NCI-H2081 (cell line): ENCODE measurements at regions not wholly inside any gene's neighbourhood (a gene's known extent, or its start where the extent isn't known, plus 50 kb on each side); places are given as distances from the start of the nearest gene placed in this dataset.
"Not testable (repeated sequence)": the region's sequence is repeated elsewhere in the genome, so short reads cannot be mapped to it uniquely, and the experiment has no call there.

Source experiments
- DNase-seq, 2 experiments: peaks; one replicate each; lab custom pipeline; 2025; lab: John Stamatoyannopoulos, UW

GRCh38 chr22:49659281-49659923 lies 168.3 kb downstream of the BRD1 start:
- no peak for DNase-seq

GRCh38 chr22:49658902-49659280 lies 168.8 kb downstream of the BRD1 start:
- DNase-seq: no peak

GRCh38 chr22:49657974-49658590 lies 169.6 kb downstream of the BRD1 start:
- no peak for DNase-seq

DNA sequence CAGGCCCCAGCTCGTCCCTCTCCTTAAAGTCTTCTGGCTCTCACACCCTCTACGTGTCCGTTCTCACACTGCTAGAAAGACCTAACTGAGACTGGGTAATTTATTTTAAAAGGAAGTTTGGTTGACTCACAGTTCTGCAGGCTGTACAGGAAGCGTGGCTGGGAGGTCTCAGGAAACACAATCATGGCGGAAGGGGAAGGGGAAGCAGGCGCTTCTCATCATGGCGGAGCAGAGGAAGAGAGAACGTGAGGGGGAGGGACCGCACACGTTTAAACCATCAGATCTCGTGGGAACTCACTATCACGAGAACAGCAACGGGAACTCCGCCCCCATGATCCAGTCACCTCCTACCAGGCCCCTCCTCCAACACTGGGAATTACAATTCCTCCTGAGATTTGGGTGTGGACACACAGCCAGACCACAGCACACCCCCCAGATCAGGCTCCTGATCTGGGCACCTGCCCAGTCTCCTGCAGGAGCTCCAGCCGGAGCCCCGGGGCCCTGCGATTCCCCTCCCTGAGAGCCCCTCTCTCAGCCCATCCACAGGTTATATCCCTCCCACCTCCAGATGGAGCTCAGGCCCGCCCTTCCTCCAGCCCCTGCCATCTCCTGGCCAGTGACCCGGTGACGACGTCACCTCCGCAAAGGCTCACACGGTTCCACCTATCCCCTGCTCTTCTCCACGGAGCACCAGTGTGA lies 170.2 kb downstream of the BRD1 start:
- no peak for DNase-seq

DNA sequence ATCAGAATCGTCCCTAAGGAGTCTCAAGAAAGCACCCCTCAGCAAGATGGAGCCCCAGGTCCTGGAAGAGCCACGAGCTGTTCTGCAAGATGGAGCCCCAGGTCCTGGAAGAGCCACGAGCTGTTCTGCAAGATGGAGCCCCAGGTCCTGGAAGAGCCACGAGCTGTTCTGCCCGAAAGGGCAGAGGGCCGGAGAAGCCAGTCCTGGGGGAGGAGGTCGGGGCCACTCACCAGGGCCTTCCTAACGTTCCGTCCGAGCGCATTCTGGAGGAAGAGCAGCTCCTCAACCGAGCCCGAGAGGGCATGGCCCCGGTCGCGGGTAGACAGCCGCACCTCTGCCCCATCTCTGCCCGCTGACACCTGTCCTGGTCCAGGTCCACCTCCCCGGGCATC lies 170.8 kb downstream of the BRD1 start:
- not testable (repeated sequence) for DNase-seq

DNA sequence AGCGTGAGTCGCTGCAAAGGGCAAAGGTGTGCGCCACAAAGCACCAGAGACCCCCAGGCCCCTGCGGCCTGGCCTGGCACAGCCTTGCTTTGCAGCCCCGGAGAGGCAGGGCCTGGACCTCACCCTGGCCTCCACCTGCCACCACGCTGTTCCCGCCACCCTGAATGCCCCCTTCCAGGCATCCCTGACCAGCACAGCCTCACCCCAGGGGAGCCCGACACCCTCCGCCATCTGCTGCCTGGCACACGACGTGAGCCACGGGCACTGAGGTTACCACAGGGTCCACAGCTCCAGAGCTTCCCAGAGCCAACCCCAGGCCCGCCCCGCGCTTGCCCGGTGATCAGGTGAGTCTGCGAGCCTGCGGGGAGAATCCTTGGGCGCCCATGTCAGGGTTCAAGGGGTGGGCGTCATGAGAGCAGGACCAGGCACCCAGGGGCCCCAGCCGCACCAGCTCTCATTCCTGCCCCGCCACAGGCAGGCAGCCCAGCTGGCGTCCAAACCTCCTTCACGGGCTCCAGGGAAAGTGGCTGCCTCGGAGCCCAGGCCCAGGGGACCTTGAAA lies 171.3 kb downstream of the BRD1 start:
- DNase-seq: no peak

DNA sequence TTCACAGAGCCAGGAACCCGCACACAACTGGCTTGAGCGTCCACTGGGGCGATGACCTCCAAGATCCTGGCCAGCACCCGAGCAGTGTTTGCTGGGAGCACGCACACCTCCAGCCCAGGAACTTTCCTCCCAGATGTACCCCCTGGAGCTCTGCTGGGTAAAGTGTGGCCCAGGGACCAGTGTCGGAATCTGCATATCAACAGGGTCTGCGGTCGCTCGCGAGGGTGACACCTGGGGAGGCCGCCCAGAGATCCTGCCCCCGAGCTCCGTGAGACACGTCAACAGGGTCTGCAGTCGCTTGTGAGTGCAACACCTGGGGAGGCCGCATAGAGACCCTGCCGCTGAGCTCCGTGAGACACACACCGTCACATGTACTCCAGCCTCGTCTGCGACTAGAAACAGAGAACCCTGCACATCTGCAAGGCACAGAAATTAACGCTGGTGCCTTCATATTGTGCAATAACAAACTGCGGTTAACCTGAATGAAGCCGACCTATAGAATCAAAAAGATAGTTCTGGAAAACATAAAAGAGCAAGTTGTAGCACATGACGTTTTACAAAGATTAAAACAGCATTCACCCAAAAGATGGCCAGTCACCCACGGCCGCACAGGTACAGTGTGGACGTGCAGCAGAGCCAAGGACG lies 172.4 kb downstream of the BRD1 start:
- no peak for DNase-seq

GRCh38 chr22:49650336-49651241 lies 177.1 kb downstream of the BRD1 start:
- no peak for DNase-seq

DNA sequence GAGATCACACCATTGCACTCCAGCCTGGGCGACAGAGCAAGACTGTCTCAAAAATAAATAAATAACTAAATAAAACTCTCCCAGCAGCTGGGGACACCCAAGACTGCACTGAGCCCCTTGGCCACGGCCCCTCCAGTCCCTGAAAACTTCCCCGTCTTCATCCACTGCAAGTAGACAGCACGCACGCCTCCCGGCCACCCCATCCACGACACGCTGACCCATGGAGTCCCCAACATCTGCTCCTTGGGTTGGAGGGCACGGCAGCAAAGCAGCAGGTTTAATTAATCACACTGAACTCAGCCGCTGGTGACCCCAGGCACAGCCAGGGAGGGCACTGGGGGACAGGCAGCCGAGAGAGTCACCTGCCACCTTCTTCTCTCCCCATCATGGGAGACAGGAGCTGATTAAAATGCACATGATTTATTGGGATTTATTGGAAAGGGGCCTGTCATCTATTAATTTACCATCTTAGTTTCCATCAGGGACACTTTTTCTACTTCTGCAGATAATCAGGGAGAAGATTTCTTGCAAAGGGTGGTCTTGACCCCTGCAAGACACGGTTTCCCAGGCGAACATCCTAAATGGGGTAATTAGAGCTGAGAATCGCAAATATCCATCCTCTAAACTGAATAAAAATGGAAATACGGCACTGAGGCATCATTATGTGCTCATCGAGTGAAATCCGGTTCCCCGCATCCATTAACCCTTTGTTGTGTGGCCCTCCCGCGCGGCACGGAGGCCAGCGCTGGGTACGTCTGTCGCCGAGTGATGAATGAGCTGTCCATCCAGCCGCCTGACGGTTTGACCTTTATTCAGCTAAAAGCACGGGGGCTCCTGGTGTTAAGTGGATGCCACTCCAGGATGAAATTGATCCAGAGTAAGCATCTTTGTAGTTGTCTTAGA lies 178.3 kb downstream of the BRD1 start:
- no peak for DNase-seq

DNA sequence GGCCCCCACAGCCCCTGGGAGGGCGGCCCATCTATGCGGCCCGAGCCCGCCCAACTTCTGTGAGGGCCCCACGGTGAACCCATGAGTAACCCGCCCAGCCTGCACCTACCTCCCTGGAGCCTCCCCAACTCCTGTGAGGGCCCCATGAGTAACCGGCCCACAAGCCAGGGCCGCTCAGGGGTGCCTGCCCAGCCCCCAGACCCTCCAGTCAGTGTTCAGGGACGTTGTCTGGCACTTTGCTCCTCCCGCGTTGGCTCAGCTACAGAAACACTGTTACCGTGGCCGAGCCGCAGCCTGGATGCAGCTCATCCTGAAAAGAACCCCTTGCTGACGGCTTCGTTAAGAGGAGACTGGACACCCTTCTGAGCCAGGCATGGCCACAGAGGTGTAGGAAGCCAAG lies 179.6 kb downstream of the BRD1 start:
- DNase-seq: no peak

- DNase-seq: no peak
Measured at GRCh38 chr22:49647627-49648026, 180.0 kb downstream of the BRD1 start.

DNA sequence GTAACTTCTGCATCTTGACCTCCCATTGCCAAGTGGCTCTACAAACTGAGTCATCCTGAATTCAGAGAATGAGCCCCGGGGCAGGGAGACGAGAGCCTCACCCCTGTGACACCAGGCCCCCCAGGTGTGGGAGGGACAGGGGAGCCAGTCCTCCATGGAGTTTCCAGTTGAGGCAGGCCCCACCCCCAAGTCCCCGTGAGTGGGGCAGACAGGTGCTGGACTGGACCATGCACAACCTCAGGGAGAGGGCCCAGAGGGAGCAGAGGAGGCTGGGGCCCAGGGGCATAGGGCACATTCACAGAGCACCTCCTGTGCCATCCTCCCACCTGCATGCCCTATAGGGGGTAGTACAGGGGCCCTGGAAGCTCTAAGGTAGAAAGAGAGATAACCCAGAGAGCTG lies 180.8 kb downstream of the BRD1 start:
- DNase-seq: no peak

DNA sequence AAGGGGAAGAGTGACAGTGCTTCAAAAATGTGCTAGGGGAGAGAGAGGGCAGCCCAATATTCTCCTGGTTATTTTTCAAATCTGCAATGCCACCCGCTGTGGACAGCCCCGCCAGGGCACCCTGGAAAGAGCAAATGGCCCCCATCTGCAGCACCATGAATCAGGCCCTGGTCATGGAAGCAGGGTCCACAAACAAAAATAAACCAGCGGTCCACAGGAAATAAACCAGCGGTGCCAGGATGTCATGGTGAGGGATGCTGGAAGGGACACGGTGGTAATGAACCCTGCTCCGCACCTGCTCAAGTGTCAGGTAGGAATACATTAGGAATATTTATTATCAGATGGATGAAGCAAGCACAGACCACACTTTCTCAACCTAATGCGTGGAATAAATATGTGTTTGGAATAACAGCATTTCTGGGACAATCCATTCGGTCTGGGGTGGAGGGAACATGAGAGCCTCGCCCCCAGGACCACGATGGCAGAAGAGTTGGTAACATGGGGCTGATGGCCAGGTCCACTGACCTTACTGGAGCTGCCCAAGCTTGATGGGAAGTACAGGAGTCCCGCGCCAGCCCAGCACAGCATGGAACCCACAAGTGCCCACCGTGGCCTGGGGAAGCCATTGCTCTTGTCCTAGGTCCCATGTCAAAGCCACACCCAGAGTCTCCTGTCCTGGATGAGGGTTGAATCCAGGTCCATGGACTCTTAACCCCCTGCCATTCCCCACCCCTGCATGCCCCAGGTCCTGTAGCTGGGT lies 181.7 kb downstream of the BRD1 start:
- DNase-seq: no peak

GRCh38 chr22:49645257-49645656 lies 182.4 kb downstream of the BRD1 start:
- no peak for DNase-seq

- DNase-seq: no peak
Measured at GRCh38 chr22:49643998-49644397, 183.7 kb downstream of the BRD1 start.

- no peak for DNase-seq
Measured at GRCh38 chr22:49643466-49643865, 184.2 kb downstream of the BRD1 start.

GRCh38 chr22:49642741-49643140 lies 184.9 kb downstream of the BRD1 start:
- no peak for DNase-seq

DNA sequence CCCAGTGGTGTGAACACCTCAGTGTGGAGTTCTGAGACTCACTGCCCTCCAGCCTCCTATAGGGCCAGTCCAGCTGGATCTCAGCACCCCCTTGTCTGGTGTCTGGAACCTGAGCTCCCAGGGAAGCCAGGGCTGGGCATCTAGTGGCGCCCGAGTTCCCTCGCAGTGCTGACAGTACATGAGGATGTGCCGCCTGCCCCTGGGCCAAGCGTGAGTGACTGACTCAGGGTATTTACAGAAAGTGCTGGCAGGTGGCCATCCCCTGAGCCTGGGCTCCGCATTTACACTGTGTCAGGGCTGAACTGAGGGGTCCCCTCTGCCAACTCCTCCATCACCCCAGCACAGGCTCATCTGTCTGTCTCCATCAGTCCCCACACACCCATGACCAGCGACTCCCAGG lies 185.3 kb downstream of the BRD1 start:
- DNase-seq: no peak

DNA sequence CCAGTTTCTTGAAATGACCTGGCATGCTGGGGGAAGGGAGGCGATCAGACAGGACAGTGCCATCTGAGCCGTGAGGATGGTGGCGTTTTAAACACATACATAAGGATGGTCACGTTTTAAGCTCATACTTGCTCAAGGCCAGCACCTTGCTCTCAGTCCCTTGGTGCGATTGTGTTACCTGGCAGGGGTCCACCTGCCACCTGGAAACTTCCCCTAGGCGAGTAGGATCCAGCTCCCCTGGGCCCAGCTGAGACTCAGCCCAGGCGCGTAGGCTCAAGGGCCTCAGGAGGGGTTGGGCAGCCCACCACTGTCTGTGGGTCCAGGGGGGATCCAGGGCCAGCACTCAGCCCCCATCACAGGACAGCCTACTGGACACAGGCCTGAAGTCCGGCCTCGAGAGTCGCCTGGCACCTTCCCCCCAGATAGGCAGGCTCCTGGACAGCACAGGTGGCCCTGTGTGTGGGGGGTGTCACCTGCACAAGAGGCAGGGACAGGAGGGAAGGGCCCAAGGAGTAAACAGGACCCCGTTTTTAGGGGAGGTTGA lies 185.8 kb downstream of the BRD1 start:
- DNase-seq: no peak
